ENCODE measurements at regions not wholly inside any gene's neighbourhood (a gene's known extent, or its start where the extent isn't known, plus 50 kb on each side); places are given as distances from the start of the nearest gene placed in this dataset.

GRCh38 chr1:55690366-55690765, 475.2 kb upstream of the USP24 start (continued):
- TF ChIP-seq SMAD1 (CRISPR knock-in tag; IDR thresholded peaks at IDR 0.05; ENCODE audit: borderline replicate concordance, low read depth) (no peak), ARNT (IDR thresholded peaks at IDR 0.05) (no peak)

GRCh38 chr1:55689800-55690199, 474.6 kb upstream of the USP24 start:
- Histone ChIP-seq H3K4me1 (ENCODE audit: insufficient read depth, low read length) (no peaks in the 10 kb centered on the region), H3K4me3 (replicated peaks in 1 of 3; ENCODE audit: insufficient read depth in 1 of 3, low read depth in 2 of 3, low read length in 3 of 3) (no peak overlapping the region), H3K27ac (ENCODE audit: extremely low read length, insufficient read depth, low read length) (no peak overlapping the region), H4K20me1 (ENCODE audit: insufficient read depth, low read length) (no peaks in the 10 kb centered on the region), H3K27me3 (ENCODE audit: control insufficient read depth in 1 of 2, insufficient read depth in 2 of 2, low read length in 2 of 2) (peaks cover 0 to 2% of the 10 kb centered on the region in 2 experiments; a peak in 1 of 5 replicates), H3K4me2 (ENCODE audit: low read depth, low read length) (no peak overlapping the region), H3K9ac (ENCODE audit: insufficient read depth, low read depth, low read length) (no peak overlapping the region), H3K9me3 (ENCODE audit: low read length) (no peaks in the 10 kb centered on the region), H3K79me2 (ENCODE audit: insufficient read depth, low read length) (no peaks in the 10 kb centered on the region), H3K36me3 (replicated peaks in 1 of 2; ENCODE audit: control insufficient read depth in 1 of 2, insufficient read depth in 2 of 2, low read length in 2 of 2) (no peaks in the 10 kb centered on the region), H2AFZ (ENCODE audit: low read length) (no peak overlapping the region)
- intact Hi-C loops (cut with micrococcal nuclease; ENCODE audit: unreplicated experiment) (no loop called here), in situ Hi-C loops (cut with HindIII; ENCODE audit: extremely low pct_ligation_motif_present, low pct_unique_long_range_greater_than_20kb) (no loop called here)
- ChIA-PET CTCF (ENCODE audit: low intra/inter-chr PET ratio, low total read pairs) (no interaction called here), POLR2A (no interaction called here)
- FAIRE-seq: no peak
- no peak for DNase-seq (ENCODE audit: low spot score)
- 61% methylated on average over 3 of the region's 3 CpGs for WGBS (ENCODE audit: low lambda C conversion rate)
- TF ChIP-seq FOSL2 (CRISPR knock-in tag; IDR thresholded peaks at IDR 0.05) (no peak), RBAK (CRISPR knock-in tag; IDR thresholded peaks at IDR 0.05) (no peak), ZNF180 (CRISPR knock-in tag; IDR thresholded peaks at IDR 0.05; ENCODE audit: borderline replicate concordance, low read depth) (no peak), ASH2L (IDR thresholded peaks at IDR 0.05; ENCODE audit: insufficient read length, low read depth, low read length) (no peak), JUN (CRISPR knock-in tag; IDR thresholded peaks at IDR 0.05) (no peak), THAP7 (CRISPR knock-in tag; IDR thresholded peaks at IDR 0.05) (no peak), TFE3 (CRISPR knock-in tag; IDR thresholded peaks at IDR 0.05) (no peak), NBN (conservative IDR thresholded peaks at IDR 0.05) (no peak), SAFB2 (CRISPR knock-in tag; IDR thresholded peaks at IDR 0.05; ENCODE audit: borderline replicate concordance, low read depth) (no peak), FOSL1 (CRISPR knock-in tag; IDR thresholded peaks at IDR 0.05; ENCODE audit: borderline replicate concordance) (no peak), PAWR (CRISPR knock-in tag; IDR thresholded peaks at IDR 0.05; ENCODE audit: borderline replicate concordance) (no peak), ESRRA (CRISPR knock-in tag; IDR thresholded peaks at IDR 0.05; ENCODE audit: low read depth) (no peak), ZNF780A (CRISPR knock-in tag; IDR thresholded peaks at IDR 0.05) (no peak), FOXO4 (CRISPR knock-in tag; conservative IDR thresholded peaks at IDR 0.05) (no peak), ARNT (IDR thresholded peaks at IDR 0.05) (no peak)
- no TSS peak for BruUV-seq (replicated peaks)
- ATAC-seq: no peak
